ENCODE measurements at regions not wholly inside any gene's neighbourhood (a gene's known extent, or its start where the extent isn't known, plus 50 kb on each side); places are given as distances from the start of the nearest gene placed in this dataset.

DNA sequence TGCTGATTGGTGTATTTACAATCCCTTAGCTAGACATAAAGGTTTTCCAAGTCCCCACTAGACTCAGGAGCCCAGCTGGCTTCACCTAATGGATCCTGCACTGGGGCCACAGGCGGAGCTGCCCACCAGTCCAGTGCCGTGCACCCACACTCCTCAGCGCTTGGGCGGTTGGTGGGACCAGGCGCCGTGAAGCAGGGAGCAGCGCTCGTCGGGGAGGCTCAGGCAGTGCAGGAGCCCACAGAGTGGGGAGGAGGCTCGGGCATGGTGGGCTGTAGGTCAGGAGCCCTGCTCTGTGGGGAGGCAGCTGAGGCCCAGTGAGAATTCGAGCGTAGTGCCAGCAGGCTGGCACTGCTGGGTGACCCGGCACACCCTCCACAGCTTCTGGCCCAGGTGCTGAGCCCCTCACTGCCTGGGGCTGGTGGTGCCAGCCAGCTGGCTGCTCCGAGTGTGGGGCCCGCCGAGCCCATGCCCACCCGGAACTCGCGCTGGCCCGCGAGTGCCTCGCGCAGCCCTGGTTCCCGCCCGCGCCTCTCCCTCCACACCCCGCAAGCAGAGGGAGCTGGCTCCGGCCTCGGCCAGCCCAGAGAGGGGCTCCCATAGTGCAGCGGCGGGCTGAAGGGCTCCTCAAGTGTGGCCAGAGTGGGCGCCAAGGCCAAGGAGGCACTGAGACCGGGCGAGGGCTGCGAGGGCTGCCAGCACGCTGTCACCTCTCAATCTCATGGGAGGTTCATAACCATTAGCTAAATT, 475.6 kb upstream of the DCC start:
- TF ChIP-seq NFRKB (IDR thresholded peaks at IDR 0.05; ENCODE audit: low read depth): no peak
- no peak for TF ChIP-seq ZC3H4 (CRISPR knock-in tag; IDR thresholded peaks at IDR 0.05; ENCODE audit: borderline replicate concordance)
- no peak for TF ChIP-seq NONO (IDR thresholded peaks at IDR 0.05; ENCODE audit: low read depth in 2 of 2, low read length in 1 of 2)
- TF ChIP-seq CTCF (IDR thresholded peaks at IDR 0.05 in 2 of 3, conservative IDR thresholded peaks at IDR 0.05 in 1 of 3; ENCODE audit: insufficient read depth in 2 of 3, low read depth in 1 of 3, low read length in 3 of 3): no peak
- no peak for TF ChIP-seq FOXJ2 (tag; IDR thresholded peaks at IDR 0.05)
- TF ChIP-seq MED1 (CRISPR knock-in tag; IDR thresholded peaks at IDR 0.05; ENCODE audit: borderline replicate concordance): no peak
- TF ChIP-seq E2F4 (CRISPR knock-in tag; IDR thresholded peaks at IDR 0.05; ENCODE audit: low read depth): no peak
- TF ChIP-seq POLR2AphosphoS5 (IDR thresholded peaks at IDR 0.05; ENCODE audit: control insufficient read depth, insufficient read depth, low read depth, low read length): no peak
- no peak for TF ChIP-seq ZSCAN29 (IDR thresholded peaks at IDR 0.05)

Measured in K562 (cell line).